ENCODE measurements at regions not wholly inside any gene's neighbourhood (a gene's known extent, or its start where the extent isn't known, plus 50 kb on each side); places are given as distances from the start of the nearest gene placed in this dataset.

- TF ChIP-seq, protein P1, sequence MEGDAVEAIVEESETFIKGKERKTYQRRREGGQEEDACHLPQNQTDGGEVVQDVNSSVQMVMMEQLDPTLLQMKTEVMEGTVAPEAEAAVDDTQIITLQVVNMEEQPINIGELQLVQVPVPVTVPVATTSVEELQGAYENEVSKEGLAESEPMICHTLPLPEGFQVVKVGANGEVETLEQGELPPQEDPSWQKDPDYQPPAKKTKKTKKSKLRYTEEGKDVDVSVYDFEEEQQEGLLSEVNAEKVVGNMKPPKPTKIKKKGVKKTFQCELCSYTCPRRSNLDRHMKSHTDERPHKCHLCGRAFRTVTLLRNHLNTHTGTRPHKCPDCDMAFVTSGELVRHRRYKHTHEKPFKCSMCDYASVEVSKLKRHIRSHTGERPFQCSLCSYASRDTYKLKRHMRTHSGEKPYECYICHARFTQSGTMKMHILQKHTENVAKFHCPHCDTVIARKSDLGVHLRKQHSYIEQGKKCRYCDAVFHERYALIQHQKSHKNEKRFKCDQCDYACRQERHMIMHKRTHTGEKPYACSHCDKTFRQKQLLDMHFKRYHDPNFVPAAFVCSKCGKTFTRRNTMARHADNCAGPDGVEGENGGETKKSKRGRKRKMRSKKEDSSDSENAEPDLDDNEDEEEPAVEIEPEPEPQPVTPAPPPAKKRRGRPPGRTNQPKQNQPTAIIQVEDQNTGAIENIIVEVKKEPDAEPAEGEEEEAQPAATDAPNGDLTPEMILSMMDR (IDR thresholded peaks at IDR 0.05; ENCODE audit: borderline replicate concordance, extremely low read depth, low read length, poor library complexity, severe bottlenecking) = no peak
- TF ChIP-seq EZH2 (IDR thresholded peaks at IDR 0.05; ENCODE audit: borderline replicate concordance, low read depth, low read length, severe bottlenecking) = no peak
Observed at GRCh38 chr5:119820608-119821007, 191.2 kb downstream of the FAM170A start.
